Neutrophil (primary cell): ENCODE measurements at regions not wholly inside any gene's neighbourhood (a gene's known extent, or its start where the extent isn't known, plus 50 kb on each side); places are given as distances from the start of the nearest gene placed in this dataset.

Experiments
- H3K27ac ChIP-seq: fragments of 200-600 bp; sonication (generic); 2 replicates; pipeline ENCODE4 v1.5.1; 2016; ENCODE audit warnings: mild to moderate bottlenecking, moderate library complexity
- H3K27me3 ChIP-seq: fragments of 200-600 bp; sonication (generic); 2 replicates; pipeline ENCODE4 v1.6.0; 2016; ENCODE audit warnings: mild to moderate bottlenecking
- H3K36me3 ChIP-seq: fragments of 200-600 bp; sonication (generic); 2 replicates; pipeline ENCODE4 v1.5.1; 2017
- H3K4me1 ChIP-seq, 2 experiments: fragments of 200-600 bp in 1 of 2; sonication (generic) in 1 of 2; 1 replicate in 1 of 2; 2 replicates in 1 of 2; pipeline versions ENCODE4 v1.5.1 to v1.6.1; 2013 to 2016; ENCODE audit warnings: low read depth in 1 of 2, low read length in 1 of 2, mild to moderate bottlenecking in 1 of 2, moderate library complexity in 1 of 2; ENCODE audit not compliant: control insufficient read depth in 1 of 2, insufficient read depth in 1 of 2
- H3K4me3 ChIP-seq, 2 experiments: fragments of 200-600 bp in 1 of 2; sonication (generic) in 1 of 2; 1 replicate in 1 of 2; 2 replicates in 1 of 2; pipeline ENCODE4 v1.5.1; 2013 to 2016; ENCODE audit warnings: low read depth in 1 of 2, low read length in 1 of 2, mild to moderate bottlenecking in 1 of 2, moderate library complexity in 1 of 2
- H3K9me3 ChIP-seq: fragments of 200-600 bp; sonication (generic); 2 replicates; pipeline ENCODE4 v1.5.1; 2016
- CTCF ChIP-seq: fragments of 200-600 bp; sonication (generic); IDR thresholded peaks from 2 replicates; pipeline ENCODE4 v1.5.1; 2016; ENCODE audit warnings: antibody characterized with exemption

DNA sequence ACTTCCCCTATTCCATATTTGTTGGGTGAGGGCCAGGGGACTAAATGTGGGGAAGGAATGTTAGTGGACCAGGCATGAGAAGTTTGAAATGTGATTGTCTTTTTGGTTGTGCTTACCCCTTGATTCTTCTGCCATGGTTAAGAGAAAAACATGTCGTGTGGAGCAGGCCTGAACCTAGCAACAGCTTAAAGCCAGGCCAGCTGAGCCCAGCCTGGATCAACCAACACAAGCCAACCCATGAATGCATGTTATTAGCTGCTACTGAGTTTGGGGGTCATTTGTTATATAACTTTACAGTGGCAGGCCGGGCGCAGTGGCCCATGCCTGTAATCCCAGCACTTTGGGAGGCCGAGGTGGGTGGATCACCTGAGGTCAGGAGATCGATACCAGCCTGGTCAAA is 52.4 kb upstream of the TRIO start:
- H3K27me3 ChIP-seq = peaks cover 15% of the 10 kb centered on the region
- no peaks in the 10 kb centered on the region for H3K36me3 ChIP-seq
- H3K9me3 ChIP-seq = no peaks in the 10 kb centered on the region
- no peak overlapping the region for H3K4me3 ChIP-seq
- H3K4me1 ChIP-seq = no peaks in the 10 kb centered on the region
- TF ChIP-seq CTCF = no peak
- no peak overlapping the region for H3K27ac ChIP-seq

DNA sequence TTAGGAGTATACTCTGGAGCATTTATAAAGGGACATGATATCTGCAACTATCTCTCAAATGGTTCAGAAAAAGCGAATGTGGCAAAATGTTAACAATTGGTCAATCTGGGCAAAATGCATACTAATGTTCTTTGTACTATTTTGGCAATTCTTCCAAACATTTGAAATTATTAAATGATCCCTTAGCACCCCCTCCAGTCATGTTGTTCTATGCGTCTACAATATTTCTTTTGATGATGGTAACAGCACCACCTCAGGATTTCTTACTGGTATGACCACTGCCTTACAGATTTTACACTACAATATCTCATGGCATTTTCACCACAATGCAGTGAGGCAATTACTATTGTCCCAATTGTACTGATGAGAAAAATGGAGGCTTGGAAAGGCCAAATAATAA is 52.9 kb upstream of the TRIO start:
- Histone ChIP-seq H3K36me3 (no peaks in the 10 kb centered on the region), H3K4me1 (no peaks in the 10 kb centered on the region)

GRCh38 chr5:14089198-14089597 is 53.9 kb upstream of the TRIO start:
- H3K27ac ChIP-seq = no peak overlapping the region
- no peaks in the 10 kb centered on the region for H3K4me1 ChIP-seq
- H3K36me3 ChIP-seq = no peaks in the 10 kb centered on the region
- H3K4me3 ChIP-seq = no peak overlapping the region
- peaks cover 4% of the 10 kb centered on the region for H3K27me3 ChIP-seq
- TF ChIP-seq CTCF = no peak
- no peaks in the 10 kb centered on the region for H3K9me3 ChIP-seq

More for the DNA sequence above, 52.9 kb upstream of the TRIO start:
- no peaks in the 10 kb centered on the region for H3K9me3 ChIP-seq
- no peak for TF ChIP-seq CTCF
- H3K27ac ChIP-seq = no peak overlapping the region
- peaks cover 14% of the 10 kb centered on the region for H3K27me3 ChIP-seq
- H3K4me3 ChIP-seq = no peak overlapping the region

- Histone ChIP-seq H3K9me3 (no peaks in the 10 kb centered on the region), H3K36me3 (no peaks in the 10 kb centered on the region), H3K27ac (no peak overlapping the region), H3K4me3 (no peak overlapping the region), H3K27me3 (peaks cover 9% of the 10 kb centered on the region), H3K4me1 (no peaks in the 10 kb centered on the region)
- TF ChIP-seq CTCF = no peak
Measured at GRCh38 chr5:14086261-14086660, 56.9 kb upstream of the TRIO start.

- no peaks in the 10 kb centered on the region for H3K36me3 ChIP-seq
- TF ChIP-seq CTCF = no peak
- H3K27ac ChIP-seq = no peak overlapping the region
- H3K27me3 ChIP-seq = peaks cover 9% of the 10 kb centered on the region
- no peak overlapping the region for H3K4me3 ChIP-seq
- H3K9me3 ChIP-seq = no peaks in the 10 kb centered on the region
- no peaks in the 10 kb centered on the region for H3K4me1 ChIP-seq
Measured at GRCh38 chr5:14082973-14083372, 60.2 kb upstream of the TRIO start.

DNA sequence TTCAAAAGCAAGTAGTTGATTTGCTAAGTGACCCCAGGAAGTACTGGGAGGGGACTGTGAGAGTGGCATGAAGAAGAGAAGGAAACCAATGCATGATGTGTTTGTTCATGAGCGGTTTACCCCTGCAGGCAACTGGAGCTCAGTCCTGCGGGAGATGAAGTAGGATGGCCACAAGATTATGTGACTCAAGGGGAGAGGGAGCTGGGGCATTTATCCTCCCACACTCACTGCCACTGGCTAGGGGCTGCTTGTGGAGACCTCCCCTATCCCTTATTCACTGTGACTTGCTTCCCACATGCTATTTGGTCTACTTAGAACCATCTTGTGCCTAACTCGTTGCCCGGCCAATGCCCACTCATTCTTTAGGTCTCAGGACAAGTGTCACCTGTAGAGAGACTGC is 60.6 kb upstream of the TRIO start:
- H3K27me3 ChIP-seq = peaks cover 9% of the 10 kb centered on the region
- H3K9me3 ChIP-seq = no peaks in the 10 kb centered on the region
- no peaks in the 10 kb centered on the region for H3K36me3 ChIP-seq
- no peak overlapping the region for H3K27ac ChIP-seq
- H3K4me1 ChIP-seq = no peaks in the 10 kb centered on the region
- no peak for TF ChIP-seq CTCF
- no peak overlapping the region for H3K4me3 ChIP-seq
